ENCODE measurements at regions not wholly inside any gene's neighbourhood (a gene's known extent, or its start where the extent isn't known, plus 50 kb on each side); places are given as distances from the start of the nearest gene placed in this dataset.

DNA sequence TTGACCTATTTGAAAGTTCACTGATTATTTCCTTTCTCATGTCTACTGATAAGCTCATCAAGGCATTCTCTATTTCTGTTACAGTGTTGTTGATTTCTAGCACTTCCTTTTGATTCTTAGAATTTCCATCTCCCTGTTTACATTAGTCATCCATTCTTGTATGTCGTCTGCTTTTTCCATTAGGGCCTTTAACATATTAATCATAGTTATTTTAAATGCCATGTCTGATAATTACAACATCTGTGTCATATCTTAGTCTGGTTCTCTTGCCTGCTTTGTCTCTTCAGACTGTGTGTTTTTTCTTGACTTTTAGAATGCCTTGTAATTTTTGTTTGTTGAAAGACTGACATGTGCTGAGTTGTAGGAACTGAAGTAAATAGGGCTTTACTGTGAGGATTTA lies 602.1 kb downstream of the SOX6 start:
- no peak for DNase-seq
- POLR2A ChIA-PET: no interaction called here
- CTCF ChIA-PET: no interaction called here
- H3K36me3 Mint-ChIP-seq (ENCODE audit: low read depth): no peaks in the 10 kb centered on the region
- intact Hi-C loops (cut with DNase I, micrococcal nuclease): no loop called here
- H3K4me3 ChIP-seq (ENCODE audit: low read length): no peak overlapping the region
- no peaks in the 10 kb centered on the region for H3K36me3 ChIP-seq (ENCODE audit: insufficient read depth, low read length)
- no peak overlapping the region for H3K27ac Mint-ChIP-seq
- no peak overlapping the region for H3K4me3 Mint-ChIP-seq
- H3K27me3 ChIP-seq (ENCODE audit: control insufficient read depth in 1 of 2, insufficient read depth in 2 of 2, low read length in 2 of 2): peaks cover 0 to 2% of the 10 kb centered on the region in 2 experiments
- H3K27me3 Mint-ChIP-seq: peaks cover 17% of the 10 kb centered on the region
- no peaks in the 10 kb centered on the region for H3K4me1 Mint-ChIP-seq (ENCODE audit: low read depth)
- TF ChIP-seq CTCF (IDR thresholded peaks at IDR 0.05): no peak
- peaks cover 0 to 11% of the 10 kb centered on the region in 2 experiments for H3K9me3 ChIP-seq (ENCODE audit: control insufficient read depth in 1 of 2, insufficient read depth in 1 of 2, low read length in 2 of 2)
- H3K4me1 ChIP-seq (ENCODE audit: insufficient read depth, low read length): no peaks in the 10 kb centered on the region
- no peak overlapping the region for H3K27ac ChIP-seq (ENCODE audit: low read depth in 1 of 2, low read length in 2 of 2)
- peaks cover 5% of the 10 kb centered on the region for H3K9me3 Mint-ChIP-seq
- ATAC-seq (ENCODE audit: poor library complexity): no peak

DNA sequence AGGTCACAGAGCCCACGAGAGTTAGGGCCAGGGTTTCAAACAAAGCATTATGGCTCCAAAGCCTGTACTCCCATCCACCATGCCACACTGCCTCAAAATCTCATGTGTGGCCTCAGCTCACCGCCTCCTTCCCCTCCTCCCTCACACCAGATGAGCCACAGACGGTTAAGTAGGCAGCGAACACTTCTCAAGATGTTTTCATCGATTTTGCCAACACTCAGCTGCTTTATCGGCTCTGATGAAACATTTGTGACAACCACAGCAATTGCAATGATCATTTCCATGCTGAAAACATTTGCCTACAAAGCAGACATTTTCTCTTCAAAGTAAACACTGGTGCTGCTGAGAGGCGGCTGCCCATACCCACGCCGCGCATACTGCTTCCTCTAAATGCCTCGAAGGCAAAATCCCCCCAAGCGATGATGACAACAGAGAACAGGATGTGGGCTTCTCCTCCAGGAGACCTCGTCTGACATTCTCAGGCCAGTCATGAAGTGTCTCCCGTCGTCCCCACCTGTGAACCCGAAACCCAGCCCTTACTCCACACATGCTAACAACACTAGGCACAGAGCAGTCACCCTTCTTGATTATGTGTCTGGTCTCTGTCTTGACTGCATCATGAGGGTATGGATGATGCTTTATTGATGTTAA lies 599.2 kb downstream of the SOX6 start:
- no peak for ATAC-seq (ENCODE audit: poor library complexity)
- Mint-ChIP-seq H3K9me3 (peaks cover 5% of the 10 kb centered on the region), H3K27me3 (peaks cover 23% of the 10 kb centered on the region), H3K36me3 (ENCODE audit: low read depth) (no peaks in the 10 kb centered on the region), H3K4me1 (ENCODE audit: low read depth) (no peaks in the 10 kb centered on the region), H3K4me3 (no peak overlapping the region), H3K27ac (no peak overlapping the region)
- H3K4me1 ChIP-seq (ENCODE audit: insufficient read depth, low read length): no peaks in the 10 kb centered on the region
- no peaks in the 10 kb centered on the region for H3K36me3 ChIP-seq (ENCODE audit: insufficient read depth, low read length)
- intact Hi-C loops (cut with DNase I, micrococcal nuclease): no loop called here
- ChIA-PET CTCF (no interaction called here), POLR2A (no interaction called here)
- no peak for TF ChIP-seq CTCF (IDR thresholded peaks at IDR 0.05)
- no peak overlapping the region for H3K27ac ChIP-seq (ENCODE audit: low read depth in 1 of 2, low read length in 2 of 2)
- DNase-seq: no peak
- H3K9me3 ChIP-seq (ENCODE audit: control insufficient read depth in 1 of 2, insufficient read depth in 1 of 2, low read length in 2 of 2): peaks cover 0 to 6% of the 10 kb centered on the region in 2 experiments
- H3K27me3 ChIP-seq (ENCODE audit: control insufficient read depth in 1 of 2, insufficient read depth in 2 of 2, low read length in 2 of 2): peaks cover 0 to 2% of the 10 kb centered on the region in 2 experiments
- H3K4me3 ChIP-seq (ENCODE audit: low read length): no peak overlapping the region

DNA sequence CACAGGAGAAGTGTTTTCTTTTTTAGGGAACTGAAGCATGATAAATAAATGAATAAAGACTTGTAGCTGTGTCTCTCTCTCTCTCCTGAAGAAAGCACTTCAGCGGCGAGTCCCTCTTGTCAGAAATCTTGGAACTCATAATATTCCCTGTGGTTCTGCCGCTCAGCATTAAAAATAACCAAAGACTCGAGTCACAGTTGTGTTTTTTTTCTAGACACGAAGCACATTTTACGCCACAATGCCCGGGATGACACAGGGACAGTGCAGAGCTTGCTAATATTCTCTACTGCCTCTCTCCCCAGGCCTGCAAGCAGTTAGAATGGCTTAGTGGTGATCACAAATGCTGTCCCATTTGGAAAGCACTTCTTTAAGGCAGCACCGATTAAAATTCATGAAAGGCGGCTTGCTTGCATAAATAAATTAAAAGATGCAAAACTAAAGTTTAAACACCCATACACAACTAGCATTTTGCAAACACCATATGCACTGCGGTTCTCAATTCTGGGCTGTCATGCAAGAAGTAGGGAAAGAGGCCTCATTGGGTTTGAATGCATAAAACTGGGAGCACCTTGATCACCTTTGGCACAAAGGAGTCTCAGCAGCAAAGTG lies 597.4 kb downstream of the SOX6 start:
- H3K27ac ChIP-seq (ENCODE audit: low read depth in 1 of 2, low read length in 2 of 2): no peak overlapping the region
- DNase-seq (no peak), ATAC-seq (ENCODE audit: poor library complexity) (no peak)
- peaks cover 0 to 6% of the 10 kb centered on the region in 2 experiments for H3K9me3 ChIP-seq (ENCODE audit: control insufficient read depth in 1 of 2, insufficient read depth in 1 of 2, low read length in 2 of 2)
- H3K36me3 Mint-ChIP-seq (ENCODE audit: low read depth): no peaks in the 10 kb centered on the region
- ChIA-PET POLR2A (no interaction called here), CTCF (no interaction called here)
- peaks cover 3% of the 10 kb centered on the region for H3K9me3 Mint-ChIP-seq
- intact Hi-C loops (cut with DNase I, micrococcal nuclease): no loop called here
- H3K4me3 ChIP-seq (ENCODE audit: low read length): no peak overlapping the region
- no peaks in the 10 kb centered on the region for H3K4me1 ChIP-seq (ENCODE audit: insufficient read depth, low read length)
- no peak overlapping the region for H3K27ac Mint-ChIP-seq
- TF ChIP-seq CTCF (IDR thresholded peaks at IDR 0.05): no peak
- no peaks in the 10 kb centered on the region for H3K36me3 ChIP-seq (ENCODE audit: insufficient read depth, low read length)
- peaks cover 0 to 2% of the 10 kb centered on the region in 2 experiments for H3K27me3 ChIP-seq (ENCODE audit: control insufficient read depth in 1 of 2, insufficient read depth in 2 of 2, low read length in 2 of 2)
- H3K27me3 Mint-ChIP-seq: peaks cover 23% of the 10 kb centered on the region
- no peaks in the 10 kb centered on the region for H3K4me1 Mint-ChIP-seq (ENCODE audit: low read depth)
- no peak overlapping the region for H3K4me3 Mint-ChIP-seq
